HK-2 (cell line): ENCODE measurements at regions not wholly inside any gene's neighbourhood (a gene's known extent, or its start where the extent isn't known, plus 50 kb on each side); places are given as distances from the start of the nearest gene placed in this dataset.
"Not testable (repeated sequence)": the region's sequence is repeated elsewhere in the genome, so short reads cannot be mapped to it uniquely, and the experiment has no call there.

Source experiments
- DNase-seq: peaks from one replicate; pipeline ENCODE4 v3.0.0-alpha.2; 2018; ENCODE audit not compliant: unreplicated experiment

GRCh38 chr6:134821928-134822864 is 127.7 kb downstream of the ALDH8A1 start:
- DNase-seq, result no peak

- DNase-seq, result no peak
Observed at GRCh38 chr6:134821397-134821796, 128.5 kb downstream of the ALDH8A1 start.

- DNase-seq, result no peak
Observed at GRCh38 chr6:134819863-134820800, 129.8 kb downstream of the ALDH8A1 start.

- DNase-seq, result no peak
Observed at GRCh38 chr6:134819236-134819635, 130.7 kb downstream of the ALDH8A1 start.

- DNase-seq, result no peak
Observed at GRCh38 chr6:134817448-134817847, 132.5 kb downstream of the ALDH8A1 start.

- DNase-seq, result peak; percentile 54
Observed at GRCh38 chr6:134816780-134817179, 133.1 kb downstream of the ALDH8A1 start.

GRCh38 chr6:134816300-134816699 is 133.6 kb downstream of the ALDH8A1 start:
- DNase-seq, result no peak

- no peak for DNase-seq
Observed at GRCh38 chr6:134814076-134814695, 135.7 kb downstream of the ALDH8A1 start.

GRCh38 chr6:134813146-134813545 is 136.8 kb downstream of the ALDH8A1 start:
- DNase-seq, result no peak

GRCh38 chr6:134810402-134810801 is 139.5 kb downstream of the ALDH8A1 start:
- no peak for DNase-seq

GRCh38 chr6:134809130-134809529 is 140.8 kb downstream of the ALDH8A1 start:
- DNase-seq, result peak; percentile 80

GRCh38 chr6:134806180-134806798 is 143.6 kb downstream of the ALDH8A1 start:
- no peak for DNase-seq

- no peak for DNase-seq
Observed at GRCh38 chr6:134805168-134805567, 144.7 kb downstream of the ALDH8A1 start.

GRCh38 chr6:134804311-134804710 is 145.6 kb downstream of the ALDH8A1 start:
- DNase-seq, result not testable (repeated sequence)

- DNase-seq, result peak; percentile 59
Observed at GRCh38 chr6:134802426-134803058, 147.4 kb downstream of the ALDH8A1 start.

GRCh38 chr6:134797400-134798113 is 152.3 kb downstream of the ALDH8A1 start:
- DNase-seq, result no peak

- DNase-seq, result no peak
Observed at GRCh38 chr6:134795691-134796090, 154.2 kb downstream of the ALDH8A1 start.

GRCh38 chr6:134795001-134795400 is 154.9 kb downstream of the ALDH8A1 start:
- no peak for DNase-seq

- DNase-seq, result not testable (repeated sequence)
Observed at GRCh38 chr6:134791243-134791843, 158.6 kb downstream of the ALDH8A1 start.
